Keratinocyte (primary cell): ENCODE measurements at regions not wholly inside any gene's neighbourhood (a gene's known extent, or its start where the extent isn't known, plus 50 kb on each side); places are given as distances from the start of the nearest gene placed in this dataset.

Experiments
- DNase-seq: peaks from one replicate; pipeline ENCODE4 v3.0.0-alpha.2; 2011; ENCODE audit warnings: low read depth, missing footprints, low spot score
- FAIRE-seq: peaks from 2 replicates; lab custom pipeline; 2011; peaks lifted over from hg19 to GRCh38; lab: Jason Lieb, UNC
- H2AFZ ChIP-seq: 2 replicates; pipeline ENCODE4 v1.6.0; 2012; ENCODE audit warnings: low read length, control low read depth, inconsistent platforms; ENCODE audit not compliant: control insufficient read depth
- H3K27ac ChIP-seq: 2 replicates; pipeline ENCODE4 v1.5.1; 2011; ENCODE audit warnings: low read length; ENCODE audit not compliant: control insufficient read depth, insufficient read depth
- H3K27me3 ChIP-seq: 3 replicates; pipeline ENCODE4 v1.6.0; 2011; ENCODE audit warnings: low read length; ENCODE audit not compliant: control insufficient read depth, insufficient read depth; ENCODE audit errors: extremely low read depth
- H3K36me3 ChIP-seq, 2 experiments: 2 replicates in 1 of 2; 3 replicates in 1 of 2; pipeline ENCODE4 v1.5.1; 2011; ENCODE audit warnings: low read length in 2 of 2, mild to moderate bottlenecking in 1 of 2; ENCODE audit not compliant: control insufficient read depth in 2 of 2, insufficient read depth in 2 of 2; ENCODE audit errors: extremely low read depth in 1 of 2
- H3K4me1 ChIP-seq: 3 replicates; pipeline ENCODE4 v1.5.1; 2011; ENCODE audit warnings: low read length; ENCODE audit not compliant: control insufficient read depth, insufficient read depth; ENCODE audit errors: extremely low read depth
- H3K4me2 ChIP-seq: 3 replicates; pipeline ENCODE4 v1.6.0; 2011; ENCODE audit warnings: low read depth, low read length; ENCODE audit not compliant: control insufficient read depth, insufficient read depth; ENCODE audit errors: extremely low read depth
- H3K4me3 ChIP-seq, 3 experiments: fragments of 200-600 bp in 1 of 3; sonication (generic) in 1 of 3; 2 replicates in 2 of 3; 3 replicates in 1 of 3; pipeline ENCODE4 v1.5.1; 2011 to 2016; ENCODE audit warnings: low read length in 3 of 3, mild to moderate bottlenecking in 3 of 3, control low read depth in 2 of 3, inconsistent platforms in 1 of 3, low read depth in 1 of 3, mixed read lengths in 1 of 3, mixed run types in 1 of 3, moderate library complexity in 1 of 3; ENCODE audit not compliant: control insufficient read depth in 2 of 3, insufficient read depth in 2 of 3; ENCODE audit errors: extremely low read depth in 1 of 3
- H3K79me2 ChIP-seq: 2 replicates; pipeline ENCODE4 v1.6.0; 2012; ENCODE audit warnings: low read length; ENCODE audit not compliant: control insufficient read depth, insufficient read depth
- H3K9ac ChIP-seq: 3 replicates; pipeline ENCODE4 v1.6.0; 2011; ENCODE audit warnings: low read length; ENCODE audit not compliant: control insufficient read depth, insufficient read depth; ENCODE audit errors: extremely low read depth
- H3K9me1 ChIP-seq: 3 replicates; pipeline ENCODE4 v1.6.0; 2011; ENCODE audit warnings: low read length; ENCODE audit not compliant: control insufficient read depth, insufficient read depth; ENCODE audit errors: extremely low read depth
- H3K9me3 ChIP-seq: 2 replicates; pipeline ENCODE4 v1.5.1; 2012; ENCODE audit warnings: low read depth, low read length; ENCODE audit not compliant: control insufficient read depth
- H4K20me1 ChIP-seq: 3 replicates; pipeline ENCODE4 v1.6.0; 2011; ENCODE audit warnings: low read length; ENCODE audit not compliant: control insufficient read depth, insufficient read depth; ENCODE audit errors: extremely low read depth
- CTCF ChIP-seq, 3 experiments: IDR thresholded peaks in 1 of 3; conservative IDR thresholded peaks in 1 of 3; optimal IDR thresholded peaks in 1 of 3; 2 replicates in 2 of 3; 3 replicates in 1 of 3; pipeline versions ENCODE3 to v1.5.1; 2011; ENCODE audit warnings: low read length in 3 of 3, mild to moderate bottlenecking in 3 of 3, moderate library complexity in 2 of 3, control low read depth in 1 of 3, inconsistent platforms in 1 of 3; ENCODE audit not compliant: insufficient read depth in 2 of 3; ENCODE audit errors: extremely low read depth in 1 of 3
- EZH2 ChIP-seq: IDR thresholded peaks from one replicate; pipeline ENCODE4 v1.6.1; 2012; ENCODE audit warnings: inconsistent platforms, mild to moderate bottlenecking, low read length, moderate library complexity
- dilution Hi-C: fragments of 300-500 bp; cut with MboI; formaldehyde crosslinking; loops from one replicate; pipeline ENCODE4 v1.7.0; 2020; ENCODE audit warnings: low sequenced_read_pairs; ENCODE audit not compliant: extremely low pct_ligation_motif_present

DNA sequence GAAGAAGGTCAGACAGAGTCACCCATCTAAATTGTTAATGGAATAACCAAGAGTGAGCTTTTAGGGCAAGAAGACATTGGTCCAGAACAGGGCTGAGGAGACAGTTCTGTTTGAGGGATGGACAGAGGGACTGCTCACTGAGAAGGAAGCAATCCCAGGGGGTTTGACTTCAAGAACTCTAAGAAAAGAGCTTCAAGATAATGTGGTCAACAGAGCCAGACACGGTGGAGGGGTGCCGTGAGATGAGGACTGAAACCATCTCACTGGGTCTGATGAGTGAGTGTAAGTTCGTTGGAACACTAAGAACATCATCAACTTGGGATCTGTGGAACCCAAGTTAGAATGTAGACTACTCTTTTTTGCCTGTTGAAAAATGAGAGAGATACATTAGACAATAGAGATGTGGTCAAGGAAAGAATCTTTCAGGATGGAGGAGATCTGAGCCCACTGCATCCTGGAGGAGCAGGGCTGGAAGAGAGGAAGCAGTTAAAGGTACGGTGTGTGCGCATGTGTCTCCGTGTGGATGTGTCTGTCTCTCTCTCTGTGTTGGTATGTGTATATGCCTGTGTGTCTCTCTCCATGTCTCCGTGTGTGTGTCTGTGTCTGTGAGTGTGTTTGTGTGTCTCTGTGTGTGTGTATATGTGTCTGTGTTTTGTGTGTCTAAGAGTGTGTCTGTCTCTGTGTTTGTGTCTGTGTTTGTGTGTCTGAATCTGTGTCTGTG is 172.1 kb downstream of the MYCN start:
- H3K9me1 ChIP-seq = no peaks in the 10 kb centered on the region
- TF ChIP-seq EZH2 (no peak), CTCF (optimal IDR thresholded peaks at IDR 0.05 in 1 of 3, IDR thresholded peaks at IDR 0.05 in 1 of 3, conservative IDR thresholded peaks at IDR 0.05 in 1 of 3; ENCODE audit: extremely low read depth in 1 of 3, insufficient read depth in 2 of 3, low read length in 3 of 3) (no peak)
- no peak overlapping the region for H3K4me3 ChIP-seq
- H3K4me1 ChIP-seq = no peaks in the 10 kb centered on the region
- no peak overlapping the region for H2AFZ ChIP-seq
- no peaks in the 10 kb centered on the region for H3K36me3 ChIP-seq
- DNase-seq = no peak
- dilution Hi-C loops = no loop called here
- no peaks in the 10 kb centered on the region for H4K20me1 ChIP-seq
- FAIRE-seq = no peak
- H3K27me3 ChIP-seq = no peaks in the 10 kb centered on the region
- H3K9me3 ChIP-seq = no peaks in the 10 kb centered on the region
- H3K9ac ChIP-seq = no peak overlapping the region
- H3K4me2 ChIP-seq = no peak overlapping the region
- H3K79me2 ChIP-seq = no peaks in the 10 kb centered on the region
- H3K27ac ChIP-seq = no peak overlapping the region

GRCh38 chr2:16111838-16112210 is 171.5 kb downstream of the MYCN start:
- dilution Hi-C loops = no loop called here
- no peak overlapping the region for H3K9ac ChIP-seq
- no peak for FAIRE-seq
- no peaks in the 10 kb centered on the region for H4K20me1 ChIP-seq
- no peak overlapping the region for H3K4me3 ChIP-seq
- no peaks in the 10 kb centered on the region for H3K9me3 ChIP-seq
- no peak for TF ChIP-seq EZH2
- TF ChIP-seq CTCF (optimal IDR thresholded peaks at IDR 0.05 in 1 of 3, IDR thresholded peaks at IDR 0.05 in 1 of 3, conservative IDR thresholded peaks at IDR 0.05 in 1 of 3; ENCODE audit: extremely low read depth in 1 of 3, insufficient read depth in 2 of 3, low read length in 3 of 3) = no peak
- no peaks in the 10 kb centered on the region for H3K4me1 ChIP-seq
- H3K79me2 ChIP-seq = no peaks in the 10 kb centered on the region
- no peak for DNase-seq
- H3K4me2 ChIP-seq = no peak overlapping the region
- no peaks in the 10 kb centered on the region for H3K9me1 ChIP-seq
- no peaks in the 10 kb centered on the region for H3K27me3 ChIP-seq
- H3K27ac ChIP-seq = no peak overlapping the region
- H2AFZ ChIP-seq = no peak overlapping the region
- no peaks in the 10 kb centered on the region for H3K36me3 ChIP-seq
